OCI-LY1 (cell line): ENCODE measurements at regions not wholly inside any gene's neighbourhood (a gene's known extent, or its start where the extent isn't known, plus 50 kb on each side); places are given as distances from the start of the nearest gene placed in this dataset.

Source experiments
- H2AFZ ChIP-seq: fragments of 200-600 bp; sonication (generic), shearing (Covaris generic); 2 replicates; pipeline ENCODE4 v1.6.0; 2014; ENCODE audit warnings: antibody characterized with exemption, mild to moderate bottlenecking, low read length
- H3F3A ChIP-seq: fragments of 200-600 bp; sonication (generic), shearing (Covaris generic); 2 replicates; pipeline ENCODE4 v1.6.0; 2014; ENCODE audit warnings: mild to moderate bottlenecking, antibody characterized with exemption, low read length, moderate library complexity; ENCODE audit not compliant: insufficient read depth
- H3K27ac ChIP-seq: fragments of 200-600 bp; sonication (generic); 2 replicates; pipeline ENCODE4 v1.5.1; 2014; ENCODE audit warnings: low read length, mixed run types, mild to moderate bottlenecking, low read depth; ENCODE audit not compliant: poor library complexity, severe bottlenecking
- H3K27me3 ChIP-seq: fragments of 200-600 bp; sonication (generic); 2 replicates; pipeline ENCODE4 v1.6.0; 2014; ENCODE audit warnings: antibody characterized with exemption, mild to moderate bottlenecking, low read length, moderate library complexity; ENCODE audit not compliant: insufficient read depth
- H3K36me3 ChIP-seq: fragments of 200-600 bp; sonication (generic); 2 replicates; pipeline ENCODE4 v1.6.1; 2014; ENCODE audit warnings: mild to moderate bottlenecking, antibody characterized with exemption, low read length, moderate library complexity, mixed read lengths; ENCODE audit not compliant: insufficient read depth
- H3K4me1 ChIP-seq: fragments of 200-600 bp; sonication (generic); 2 replicates; pipeline ENCODE4 v1.5.1; 2014; ENCODE audit warnings: mild to moderate bottlenecking, low read length, moderate library complexity; ENCODE audit not compliant: insufficient read depth, severe bottlenecking
- H3K4me2 ChIP-seq: fragments of 200-600 bp; sonication (generic), shearing (Covaris generic); 2 replicates; pipeline ENCODE4 v1.6.1; 2014; ENCODE audit warnings: low read length
- H3K4me3 ChIP-seq: fragments of 200-600 bp; sonication (generic); 2 replicates; pipeline ENCODE4 v1.5.1; 2014; ENCODE audit warnings: low read length, low read depth, mild to moderate bottlenecking, mixed read lengths; ENCODE audit not compliant: poor library complexity, severe bottlenecking
- H3K79me2 ChIP-seq: fragments of 200-600 bp; shearing (Covaris generic); 2 replicates; pipeline ENCODE4 v1.6.1; 2016; ENCODE audit warnings: mixed run types, low read length, mixed read lengths; ENCODE audit not compliant: insufficient read depth
- H3K9ac ChIP-seq: fragments of 200-600 bp; sonication (generic), shearing (Covaris generic); 2 replicates; pipeline ENCODE4 v1.6.1; 2014; ENCODE audit warnings: mild to moderate bottlenecking, low read length, mixed read lengths
- H3K9me2 ChIP-seq: fragments of 200-600 bp; sonication (generic), shearing (Covaris generic); 2 replicates; pipeline ENCODE4 v1.6.1; 2014; ENCODE audit warnings: low read depth, mild to moderate bottlenecking, low read length, mixed read lengths
- H3K9me3 ChIP-seq: fragments of 200-600 bp; shearing (Covaris generic); 2 replicates; pipeline ENCODE4 v1.6.1; 2014; ENCODE audit warnings: low read length, mixed read lengths
- H4K20me1 ChIP-seq: fragments of 200-600 bp; sonication (generic), shearing (Covaris generic); 2 replicates; pipeline ENCODE4 v1.6.0; 2016; ENCODE audit warnings: mild to moderate bottlenecking, low read length; ENCODE audit not compliant: insufficient read depth
- CTCF ChIP-seq: fragments of 200-600 bp; sonication (generic), shearing (Covaris generic); IDR thresholded peaks from 2 replicates; pipeline ENCODE4 v1.5.1; 2017; ENCODE audit warnings: mild to moderate bottlenecking, antibody characterized with exemption, low read length, moderate library complexity, mixed read lengths
- EZH2 ChIP-seq: fragments of 200-600 bp; sonication (generic), shearing (Covaris generic); IDR thresholded peaks from 2 replicates; pipeline ENCODE4 v1.8.0; 2017; ENCODE audit warnings: borderline replicate concordance, mixed run types, mild to moderate bottlenecking, antibody characterized with exemption, low read length, moderate library complexity, mixed read lengths

GRCh38 chr18:65523461-65523860 is 227.4 kb upstream of the CDH7 start:
- Histone ChIP-seq H4K20me1 (no peaks in the 10 kb centered on the region), H3K9ac (no peak overlapping the region), H3K4me2 (no peak overlapping the region), H3K27ac (no peak overlapping the region), H3F3A (no peaks in the 10 kb centered on the region), H3K36me3 (no peaks in the 10 kb centered on the region), H3K27me3 (no peaks in the 10 kb centered on the region), H3K79me2 (no peaks in the 10 kb centered on the region), H3K4me1 (no peaks in the 10 kb centered on the region), H3K4me3 (no peak overlapping the region), H2AFZ (no peak overlapping the region), H3K9me3 (no peaks in the 10 kb centered on the region), H3K9me2 (no peaks in the 10 kb centered on the region)
- no peak for TF ChIP-seq CTCF
- TF ChIP-seq EZH2 = no peak

- H3K4me1 ChIP-seq = no peaks in the 10 kb centered on the region
- no peak overlapping the region for H2AFZ ChIP-seq
- no peaks in the 10 kb centered on the region for H4K20me1 ChIP-seq
- TF ChIP-seq EZH2 (no peak), CTCF (no peak)
- H3K36me3 ChIP-seq = no peaks in the 10 kb centered on the region
- H3K9me2 ChIP-seq = no peaks in the 10 kb centered on the region
- H3K4me2 ChIP-seq = no peak overlapping the region
- H3K27ac ChIP-seq = no peak overlapping the region
- no peaks in the 10 kb centered on the region for H3K9me3 ChIP-seq
- no peaks in the 10 kb centered on the region for H3K79me2 ChIP-seq
- no peak overlapping the region for H3K4me3 ChIP-seq
- no peak overlapping the region for H3K9ac ChIP-seq
- no peaks in the 10 kb centered on the region for H3F3A ChIP-seq
- H3K27me3 ChIP-seq = no peaks in the 10 kb centered on the region
Measured at GRCh38 chr18:65522907-65523306, 227.9 kb upstream of the CDH7 start.

GRCh38 chr18:65516209-65516608 is 234.6 kb upstream of the CDH7 start:
- no peak for TF ChIP-seq CTCF
- no peak for TF ChIP-seq EZH2
- H2AFZ ChIP-seq = no peak overlapping the region
- H3K4me1 ChIP-seq = no peaks in the 10 kb centered on the region
- no peaks in the 10 kb centered on the region for H3K36me3 ChIP-seq
- H3K9me2 ChIP-seq = no peaks in the 10 kb centered on the region
- no peaks in the 10 kb centered on the region for H3K27me3 ChIP-seq
- H3K4me3 ChIP-seq = no peak overlapping the region
- H4K20me1 ChIP-seq = no peaks in the 10 kb centered on the region
- H3K27ac ChIP-seq = no peak overlapping the region
- no peaks in the 10 kb centered on the region for H3K79me2 ChIP-seq
- H3K9me3 ChIP-seq = no peaks in the 10 kb centered on the region
- H3K9ac ChIP-seq = no peak overlapping the region
- no peaks in the 10 kb centered on the region for H3F3A ChIP-seq
- H3K4me2 ChIP-seq = no peak overlapping the region
